Neural cell (in vitro differentiated cells): ENCODE measurements at regions not wholly inside any gene's neighbourhood (a gene's known extent, or its start where the extent isn't known, plus 50 kb on each side); places are given as distances from the start of the nearest gene placed in this dataset.

Source experiments
- CTCF ChIP-seq: fragments of 450-650 bp; IDR thresholded peaks from 2 replicates; pipeline ENCODE4 v1.5.1; 2014; ENCODE audit warnings: antibody characterized with exemption, mild to moderate bottlenecking, moderate library complexity; ENCODE audit not compliant: poor library complexity, severe bottlenecking
- EZH2 ChIP-seq: fragments of 200-600, 300-800 bp; shearing (Covaris generic), sonication (generic); IDR thresholded peaks from 2 replicates; pipeline ENCODE4 v1.6.1; 2014; ENCODE audit warnings: antibody characterized with exemption, low read length, borderline replicate concordance, mild to moderate bottlenecking; ENCODE audit not compliant: insufficient read depth, poor library complexity, severe bottlenecking
- MXI1 ChIP-seq: fragments of 450-650 bp; conservative IDR thresholded peaks from 2 replicates; pipeline ENCODE4 v1.6.1; 2014; ENCODE audit warnings: antibody characterized with exemption, mild to moderate bottlenecking; ENCODE audit not compliant: poor library complexity, severe bottlenecking
- POLR2AphosphoS5 ChIP-seq: IDR thresholded peaks from 2 replicates; pipeline ENCODE4 v1.6.1; 2012

GRCh38 chr21:41622201-41622600 is 114.2 kb upstream of the TMPRSS2 start:
- no peak for TF ChIP-seq CTCF
- no peak for TF ChIP-seq POLR2AphosphoS5
- no peak for TF ChIP-seq MXI1
- no peak for TF ChIP-seq EZH2
